ACHN (cell line): ENCODE measurements at regions not wholly inside any gene's neighbourhood (a gene's known extent, or its start where the extent isn't known, plus 50 kb on each side); places are given as distances from the start of the nearest gene placed in this dataset.

Source experiments
- DNase-seq: peaks from one replicate; pipeline ENCODE4 v3.0.0-alpha.2; 2015
- in situ Hi-C: cut with HindIII; loops from 2 replicates; pipeline ENCODE4 v1.10.0; 2017; ENCODE audit warnings: low sequenced_read_pairs, low pct_ligation_motif_present, low pct_unique_long_range_greater_than_20kb

DNA sequence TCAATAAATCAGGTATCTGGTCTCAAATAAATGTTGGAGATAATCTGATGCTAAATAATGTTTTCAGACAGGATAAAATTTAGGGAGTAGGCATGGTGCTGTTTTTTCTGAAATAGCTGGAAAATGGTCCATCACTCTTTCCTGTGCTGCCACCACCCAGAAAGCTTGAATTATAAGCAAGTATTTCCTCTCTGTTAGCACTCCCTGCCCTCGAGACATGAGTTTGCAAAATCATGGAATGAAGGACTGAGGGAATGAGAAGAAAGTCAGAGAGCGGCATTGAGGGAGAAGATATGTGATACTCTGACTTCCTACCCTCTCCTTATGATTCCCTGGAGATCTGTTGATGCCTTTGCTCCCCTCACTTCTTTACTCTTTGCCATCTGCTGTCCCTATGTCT is 1095.7 kb downstream of the IGSF11 start:
- in situ Hi-C loops, result no loop called here
- no peak for DNase-seq

DNA sequence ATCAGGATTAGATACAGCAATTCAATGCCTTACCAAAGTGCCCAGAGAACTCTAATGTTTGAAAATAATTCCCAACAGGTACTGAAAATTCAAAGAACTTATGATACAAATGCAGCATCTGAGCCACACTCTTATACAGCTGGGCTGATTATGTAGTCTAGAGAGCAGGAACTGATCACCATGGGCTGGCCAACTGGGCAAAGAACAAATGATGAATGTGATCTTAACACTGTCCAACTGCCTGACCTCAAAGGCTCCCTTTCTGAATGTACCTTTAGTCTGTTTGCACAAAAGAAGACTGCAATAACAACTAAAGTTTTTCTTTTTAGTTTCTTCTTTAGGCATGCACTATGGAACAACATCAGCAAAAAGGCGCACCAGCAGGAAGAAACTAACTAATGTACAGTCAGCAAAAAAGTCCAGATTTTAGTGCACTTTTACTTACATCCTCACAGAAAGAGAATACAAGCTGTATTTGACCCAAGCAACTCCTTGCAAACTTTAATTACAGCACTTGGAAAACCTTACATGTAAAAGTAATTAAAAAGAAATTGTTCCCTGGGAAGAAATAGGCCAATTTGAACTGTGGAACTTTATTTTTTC is 1095.1 kb downstream of the IGSF11 start:
- in situ Hi-C loops, result no loop called here
- no peak for DNase-seq

DNA sequence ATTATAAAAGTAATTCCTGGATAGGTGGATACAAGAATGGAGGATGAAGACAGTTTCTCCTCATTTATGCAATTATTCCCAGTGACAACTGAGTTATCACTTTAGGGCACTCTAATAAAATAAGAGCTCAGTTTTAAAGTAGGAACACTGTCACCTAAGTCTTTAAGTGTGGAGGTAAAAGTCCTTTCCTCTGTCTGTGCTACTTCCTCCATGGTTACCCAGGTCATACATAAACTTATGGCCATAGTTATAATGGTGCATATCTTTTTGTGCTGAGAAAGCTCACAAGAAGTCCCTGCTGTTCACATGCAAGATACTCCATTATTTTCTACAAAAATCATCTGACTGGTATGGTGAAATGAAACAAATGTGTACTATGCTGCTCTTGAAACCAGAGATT is 1093.6 kb downstream of the IGSF11 start:
- DNase-seq, result no peak
- in situ Hi-C loops, result no loop called here

DNA sequence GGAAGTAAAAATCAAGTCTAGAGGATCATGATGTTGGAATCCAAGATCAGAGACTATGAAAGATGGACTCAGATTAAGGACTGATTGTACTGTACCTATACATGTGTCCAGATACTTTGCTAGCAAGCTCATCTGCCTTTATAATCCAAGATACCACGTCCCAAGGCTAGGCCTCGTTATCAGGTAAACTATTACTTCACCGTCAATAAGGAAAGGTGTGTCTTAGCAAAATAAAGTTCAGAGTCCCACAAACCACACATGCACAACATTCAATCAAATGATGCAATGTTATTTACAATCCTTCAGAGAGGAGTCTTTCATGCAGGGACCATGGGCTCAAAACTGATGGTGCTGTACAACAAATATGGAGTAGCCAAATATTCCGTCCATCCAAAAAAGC is 1092.9 kb downstream of the IGSF11 start:
- in situ Hi-C loops, result no loop called here
- no peak for DNase-seq

DNA sequence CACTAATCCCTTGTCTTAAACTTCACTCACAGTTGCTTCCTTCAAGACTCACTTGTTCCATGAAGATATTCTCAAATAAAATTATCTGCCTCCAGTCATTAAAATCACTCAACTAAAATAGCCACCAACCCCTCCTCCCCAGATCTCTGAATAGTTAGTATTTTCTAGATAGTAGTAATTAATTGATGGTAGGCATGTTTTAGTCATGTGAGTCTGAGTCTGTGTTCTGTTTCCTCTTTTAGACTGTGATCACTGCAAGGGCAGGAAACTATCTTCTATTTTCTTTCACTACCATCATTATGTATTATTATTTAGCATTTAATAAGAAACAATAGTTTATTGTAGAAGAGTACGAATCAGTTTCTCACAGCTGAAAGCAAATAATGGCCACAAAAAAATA is 1080.5 kb downstream of the IGSF11 start:
- no peak for DNase-seq
- in situ Hi-C loops, result no loop called here

DNA sequence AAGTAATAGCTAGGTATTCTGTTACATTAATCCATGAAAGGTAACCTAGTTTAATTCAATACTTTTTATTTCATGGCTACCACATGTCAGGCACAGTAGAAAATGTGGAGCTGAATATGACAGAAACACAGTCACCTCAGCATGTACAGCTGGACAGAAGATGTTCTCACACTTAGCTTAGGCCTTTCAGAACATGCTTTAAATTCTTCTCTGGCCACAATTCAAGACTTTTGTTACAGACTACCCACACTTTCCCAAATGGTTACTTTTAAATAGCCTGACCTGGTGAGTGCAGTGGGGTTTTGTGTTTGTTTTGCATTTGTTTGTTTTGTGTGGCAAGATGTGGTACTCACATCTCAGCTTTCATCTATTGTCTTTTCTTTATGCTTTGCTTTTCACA is 1079.5 kb downstream of the IGSF11 start:
- in situ Hi-C loops, result no loop called here
- no peak for DNase-seq

DNA sequence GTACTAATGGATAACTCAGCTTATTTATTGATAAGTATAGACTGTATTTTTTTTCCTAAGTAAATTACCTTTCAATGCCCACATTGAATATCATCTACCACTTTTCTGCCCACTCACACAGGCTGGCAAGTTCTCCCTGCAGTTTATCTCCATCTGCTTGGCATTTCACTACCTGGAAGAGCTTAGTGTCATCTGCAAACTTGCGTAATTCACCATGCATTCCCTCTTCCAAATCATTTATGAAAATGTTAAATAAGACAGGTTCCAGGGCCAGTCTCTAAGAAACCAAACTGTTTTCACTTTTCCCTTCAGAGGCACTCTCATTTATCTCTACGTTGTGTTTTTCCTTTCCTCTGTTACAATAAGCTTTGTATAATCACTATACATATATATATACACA is 1076.6 kb downstream of the IGSF11 start:
- in situ Hi-C loops, result no loop called here

DNA sequence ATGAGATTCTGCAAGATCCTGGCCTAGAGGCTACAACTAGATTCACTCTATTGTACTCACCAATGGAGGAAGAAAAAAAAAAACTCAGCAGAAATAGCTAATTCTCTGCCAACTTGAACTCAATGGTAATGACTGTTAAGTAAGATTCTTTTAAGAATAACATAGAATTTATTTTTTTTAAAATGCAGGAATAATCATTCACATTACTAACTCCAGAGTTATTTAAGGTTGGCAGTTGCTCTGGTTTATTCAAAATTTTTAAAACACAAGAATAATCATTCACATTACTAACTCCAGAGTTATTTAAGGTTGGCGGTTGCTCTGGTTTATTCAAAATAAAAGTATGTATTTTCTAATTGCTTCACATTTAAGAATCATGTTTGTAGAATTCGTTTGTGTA is 1071.9 kb downstream of the IGSF11 start:
- DNase-seq, result no peak
- in situ Hi-C loops, result no loop called here

More for the DNA sequence above, 1076.6 kb downstream of the IGSF11 start:
- no peak for DNase-seq

DNA sequence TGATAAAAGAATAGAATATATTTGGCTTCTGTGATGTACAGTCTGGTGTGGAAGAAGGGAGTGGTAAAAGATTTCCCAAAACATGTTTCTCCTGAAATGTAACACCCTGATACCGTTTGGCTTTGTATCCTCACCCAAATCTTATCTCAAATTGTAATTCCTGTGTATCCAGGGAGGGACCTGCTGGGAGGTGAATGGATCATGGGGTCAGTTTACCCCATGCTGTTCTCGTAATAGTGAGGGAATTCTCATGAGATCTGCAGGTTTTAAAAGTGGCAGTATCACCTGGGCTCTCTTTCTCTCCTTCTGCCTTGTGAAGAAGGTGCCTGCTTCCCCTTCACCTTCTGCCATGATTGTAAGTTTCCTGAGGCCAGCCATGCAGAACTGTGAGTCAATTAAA is 1070.8 kb downstream of the IGSF11 start:
- DNase-seq, result no peak
- in situ Hi-C loops, result no loop called here

DNA sequence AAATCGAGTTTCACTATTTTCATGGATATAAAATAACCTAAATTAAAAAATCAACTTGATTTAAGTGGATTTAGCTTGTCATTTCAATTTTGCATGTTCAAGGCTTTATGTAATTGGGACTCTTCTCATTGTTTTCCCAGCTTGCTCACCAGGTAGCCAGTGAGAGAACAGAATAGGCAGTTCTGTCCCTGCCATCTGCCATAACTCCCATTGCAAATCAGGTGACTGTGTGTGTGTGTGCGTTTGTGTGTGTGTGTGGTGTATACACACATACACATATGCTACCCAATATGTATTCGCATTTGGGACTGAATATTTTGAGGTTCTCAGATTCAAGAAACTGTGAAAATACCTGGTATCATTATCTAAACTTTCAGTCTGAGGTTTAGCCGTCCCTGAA is 1069.8 kb downstream of the IGSF11 start:
- DNase-seq, result no peak
- in situ Hi-C loops, result no loop called here

DNA sequence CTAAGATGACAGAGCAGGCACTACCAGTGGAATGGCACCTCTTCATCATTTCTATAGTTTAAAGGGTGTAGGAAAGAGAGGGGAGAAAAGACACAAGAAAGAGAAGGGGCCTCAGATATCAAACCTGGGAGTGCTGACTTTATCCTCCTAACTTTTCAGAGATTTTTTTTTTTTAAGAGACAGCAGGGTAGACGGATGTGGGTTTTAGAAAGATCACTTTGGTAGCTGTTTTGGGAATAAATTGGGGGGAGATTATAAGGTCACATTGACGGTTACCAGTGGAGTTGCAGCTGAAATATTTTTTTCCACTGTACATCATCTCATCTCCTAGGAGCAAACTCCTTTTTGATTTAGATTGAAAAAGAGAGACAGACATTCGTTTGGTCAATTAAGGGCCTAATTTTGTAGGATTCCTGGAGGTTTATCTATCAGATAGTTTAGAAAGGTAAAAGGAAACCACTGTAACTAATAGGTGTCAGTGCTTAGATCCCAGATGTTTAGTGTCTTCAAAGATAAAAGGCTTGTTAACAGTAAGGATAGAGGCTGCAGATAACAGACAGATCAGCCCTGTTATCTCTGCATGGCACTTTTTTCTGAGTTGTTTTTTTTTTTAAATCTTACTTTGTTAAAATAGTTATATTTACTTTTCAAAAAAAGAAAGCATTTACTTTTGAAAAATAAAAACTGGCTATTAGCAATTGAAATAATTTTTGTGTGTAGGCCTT is 1057.0 kb downstream of the IGSF11 start:
- in situ Hi-C loops, result no loop called here
- DNase-seq, result no peak

DNA sequence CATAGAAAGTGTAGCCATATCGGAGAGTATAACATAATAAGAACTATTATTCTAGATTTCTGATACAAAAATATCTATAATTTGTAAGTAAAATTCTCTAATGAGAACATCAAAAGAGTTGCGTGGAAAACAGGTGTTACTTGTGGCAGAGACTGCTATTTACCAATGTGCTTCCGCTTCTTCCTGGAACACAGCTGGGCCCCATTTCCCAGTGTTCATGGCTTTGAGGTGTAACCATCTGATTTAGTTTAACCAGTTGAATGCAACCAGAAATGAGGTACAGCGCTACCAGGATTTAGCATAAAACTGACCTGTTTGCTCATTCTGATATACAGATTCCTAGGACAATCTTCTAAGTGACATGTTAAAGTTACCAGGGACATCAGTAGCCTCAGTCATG is 1055.2 kb downstream of the IGSF11 start:
- DNase-seq, result no peak
- in situ Hi-C loops, result no loop called here

DNA sequence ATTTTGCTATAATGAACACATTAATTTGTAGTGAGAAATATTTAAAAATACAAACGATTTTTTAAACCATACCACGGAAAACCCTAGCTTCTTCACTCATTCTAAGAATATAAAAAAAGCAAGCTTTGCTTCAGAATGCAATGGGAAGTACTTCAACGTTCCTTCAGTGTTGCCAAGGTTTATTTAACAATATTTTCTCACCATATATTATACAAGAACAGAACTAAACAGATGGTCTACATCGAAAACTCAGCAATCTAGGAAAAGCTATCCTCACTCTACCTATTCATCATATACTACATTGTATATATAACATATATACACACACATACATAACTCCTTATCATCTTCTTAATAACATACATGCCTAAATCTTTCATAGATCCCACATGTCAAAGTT is 1047.4 kb downstream of the IGSF11 start:
- no peak for DNase-seq
- in situ Hi-C loops, result no loop called here

DNA sequence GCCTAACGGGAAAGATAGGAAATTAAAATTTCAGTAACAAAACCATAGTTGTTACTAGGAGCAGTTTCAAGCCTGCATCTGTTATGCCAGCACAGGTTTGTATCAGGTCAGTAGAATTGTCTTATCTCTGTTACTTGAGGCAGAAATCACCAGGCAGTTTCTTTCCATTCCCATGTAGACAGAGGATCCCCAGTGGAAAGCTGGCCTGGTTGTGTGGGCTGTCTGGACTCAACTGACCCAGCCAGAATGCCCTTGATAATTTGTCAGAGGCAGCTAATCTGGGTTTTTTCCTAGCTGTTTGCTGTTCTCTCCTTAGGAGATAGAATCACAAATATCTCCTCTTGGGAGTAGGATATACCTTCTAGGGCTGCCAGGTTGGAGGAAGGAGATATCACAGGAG is 1044.7 kb downstream of the IGSF11 start:
- in situ Hi-C loops, result no loop called here
- no peak for DNase-seq

DNA sequence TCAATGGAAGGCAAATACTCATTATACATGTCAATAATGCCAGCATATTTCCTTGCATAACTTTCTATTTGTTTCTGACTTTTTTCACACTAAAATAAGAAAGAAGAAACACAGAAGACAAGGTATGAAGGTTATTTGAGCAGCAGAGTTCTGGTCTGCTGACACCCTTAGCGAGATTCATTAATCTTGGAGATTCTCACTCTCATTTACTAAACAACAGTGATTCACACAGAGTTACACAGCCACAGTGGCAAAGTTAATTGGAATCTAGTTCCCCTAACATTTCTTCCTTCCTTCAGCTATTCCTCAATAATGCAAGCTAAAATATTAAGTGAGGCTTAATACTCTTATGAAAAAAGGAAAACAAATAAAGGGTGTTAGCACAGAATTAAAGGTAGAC is 1044.0 kb downstream of the IGSF11 start:
- in situ Hi-C loops, result no loop called here
- no peak for DNase-seq

DNA sequence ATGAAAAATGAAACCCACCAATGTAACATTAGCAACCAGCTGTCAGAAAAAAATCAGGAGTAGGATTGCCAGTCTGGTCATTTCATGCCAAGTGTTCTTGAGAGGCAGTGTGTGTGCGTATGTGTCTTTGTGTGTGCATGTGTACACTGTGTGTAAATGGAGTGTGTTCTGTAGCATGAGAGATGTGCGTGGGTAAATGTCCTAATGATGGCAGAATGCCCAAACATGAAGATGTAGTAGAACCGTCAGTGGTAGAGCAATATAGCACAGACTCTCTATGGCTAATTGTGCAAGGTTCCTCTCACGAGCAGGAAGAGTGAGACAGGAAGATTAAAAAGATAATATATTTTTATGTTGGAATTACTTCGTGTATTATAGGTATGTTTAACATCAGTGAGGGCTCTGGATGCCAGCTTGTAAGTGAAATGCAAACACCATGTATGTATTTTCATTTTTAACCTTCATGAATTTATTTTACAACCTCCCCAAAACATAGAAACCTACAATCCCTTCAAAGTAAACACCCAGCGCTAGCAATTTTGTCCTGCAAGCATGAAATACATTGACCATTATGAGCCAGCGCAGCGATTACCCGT is 1038.7 kb downstream of the IGSF11 start:
- in situ Hi-C loops, result no loop called here
- no peak for DNase-seq

DNA sequence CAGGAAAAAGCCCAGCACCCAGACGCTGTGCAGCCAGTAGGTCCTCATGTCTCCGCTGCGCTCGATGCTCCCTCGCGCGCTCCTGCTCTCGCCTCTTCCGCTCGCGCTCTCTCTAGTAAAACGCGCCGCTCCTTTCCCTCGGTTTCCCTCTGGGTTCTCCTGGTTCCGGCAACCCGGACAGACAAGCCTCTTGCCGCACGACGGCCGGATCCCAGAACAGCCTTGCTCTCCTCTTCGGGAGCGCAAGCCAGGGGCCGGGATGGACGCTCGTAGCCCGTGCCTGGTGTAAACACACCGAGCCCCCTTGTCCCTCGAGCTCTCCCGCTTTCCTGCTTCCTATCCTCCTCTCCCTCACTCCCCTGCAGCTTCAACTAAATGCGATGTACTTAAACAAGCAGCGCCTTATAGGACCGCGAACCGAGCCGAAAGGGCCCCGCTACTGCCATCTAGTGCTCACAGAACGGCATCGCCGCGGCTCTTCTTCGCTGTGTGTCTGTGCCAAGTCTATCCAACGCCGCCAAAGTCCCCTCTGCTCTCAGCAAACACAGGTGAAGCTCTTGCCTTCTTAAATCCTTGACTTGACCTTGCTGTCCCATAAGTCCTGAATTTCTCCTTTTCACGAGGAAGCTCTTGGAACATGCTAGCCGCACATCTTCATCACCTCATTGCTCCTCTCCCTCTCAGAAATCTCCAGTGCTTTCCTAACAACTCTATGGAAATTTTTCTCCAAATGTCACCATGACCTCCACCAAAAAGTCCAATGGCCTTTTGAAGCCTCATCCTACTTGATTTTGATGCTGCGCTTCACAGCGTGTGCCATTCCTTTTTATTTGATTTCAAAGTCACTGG is 1037.2 kb downstream of the IGSF11 start:
- in situ Hi-C loops, result no loop called here
- DNase-seq, result peak; percentile 76

DNA sequence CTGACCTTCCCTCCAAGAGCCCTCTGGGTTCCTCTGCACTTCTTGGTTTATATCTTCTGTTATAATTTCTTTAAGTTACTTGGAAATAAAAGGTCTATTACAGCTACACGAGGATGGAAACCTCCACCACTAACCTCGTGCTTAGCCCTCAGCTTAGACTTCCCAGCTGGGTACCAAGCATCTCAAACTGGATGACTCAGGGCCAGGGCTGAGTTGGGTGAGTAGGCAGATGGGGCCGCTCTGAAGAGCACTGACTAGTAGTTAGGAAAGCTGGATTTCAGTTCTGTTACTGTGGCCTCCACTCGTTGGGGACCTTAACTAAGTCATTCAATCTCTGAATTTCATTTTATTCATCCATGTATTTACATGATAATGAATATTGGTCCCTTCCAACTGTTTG is 1036.6 kb downstream of the IGSF11 start:
- in situ Hi-C loops, result no loop called here
- peak; percentile 22 for DNase-seq

DNA sequence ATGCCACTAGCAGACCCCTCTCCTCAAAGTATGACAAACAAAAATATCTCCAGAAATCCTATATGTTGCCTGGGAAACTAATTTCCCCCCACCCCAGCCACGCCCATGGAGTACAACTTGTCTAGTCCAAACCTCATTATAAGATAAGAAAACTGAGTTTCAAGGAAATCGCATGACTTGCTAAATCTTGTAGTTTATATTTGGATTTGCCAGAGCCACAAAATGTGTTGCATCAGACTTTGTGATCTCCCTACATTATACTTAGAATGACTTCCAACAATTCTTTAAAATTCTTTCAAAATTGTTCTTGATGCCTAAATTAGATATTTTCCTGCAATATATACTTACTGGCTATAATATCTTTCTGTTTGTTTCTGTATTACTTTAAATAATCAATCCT is 1034.4 kb downstream of the IGSF11 start:
- no peak for DNase-seq
- in situ Hi-C loops, result no loop called here
